GM12865 (cell line): ENCODE measurements at regions not wholly inside any gene's neighbourhood (a gene's known extent, or its start where the extent isn't known, plus 50 kb on each side); places are given as distances from the start of the nearest gene placed in this dataset.
A peak's percentile ranks its signal among the peaks of the same experiment; 100 is the strongest.

ENCODE experiments used
- DNase-seq: peaks from one replicate; pipeline ENCODE4 v3.0.0; 2010; ENCODE audit warnings: low read depth
- H3K4me3 ChIP-seq: 2 replicates; pipeline ENCODE4 v1.5.1; 2011; ENCODE audit warnings: mild to moderate bottlenecking, low read depth, low read length, control low read depth
- CTCF ChIP-seq: IDR thresholded peaks from 2 replicates; pipeline ENCODE4 v1.5.1; 2011; ENCODE audit warnings: low read length, control low read depth, low read depth, inconsistent platforms; ENCODE audit not compliant: insufficient read depth; ENCODE audit errors: missing control alignments

DNA sequence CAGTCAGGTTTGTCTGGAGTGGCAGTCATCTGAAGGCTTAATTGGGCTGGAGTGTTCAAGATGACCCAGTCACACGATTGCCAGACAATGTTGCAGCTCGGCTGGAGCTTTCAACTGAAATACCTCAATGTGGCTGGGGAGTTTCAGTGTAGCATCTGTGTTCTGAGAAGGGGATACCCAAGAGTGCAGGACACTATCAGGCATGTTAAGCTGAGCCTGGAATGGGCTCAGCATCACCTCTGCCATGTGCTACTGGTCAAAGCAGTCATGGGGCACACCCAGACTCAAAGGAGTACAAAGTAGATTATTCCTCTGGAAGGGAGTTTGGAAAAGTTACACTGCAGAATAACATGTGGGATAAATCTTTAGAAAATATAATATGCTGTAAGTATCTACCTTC, 363.9 kb downstream of the KIF16B start:
- H3K4me3 ChIP-seq, result no peak overlapping the region
- peak; percentile 26 for DNase-seq
- no peak for TF ChIP-seq CTCF

DNA sequence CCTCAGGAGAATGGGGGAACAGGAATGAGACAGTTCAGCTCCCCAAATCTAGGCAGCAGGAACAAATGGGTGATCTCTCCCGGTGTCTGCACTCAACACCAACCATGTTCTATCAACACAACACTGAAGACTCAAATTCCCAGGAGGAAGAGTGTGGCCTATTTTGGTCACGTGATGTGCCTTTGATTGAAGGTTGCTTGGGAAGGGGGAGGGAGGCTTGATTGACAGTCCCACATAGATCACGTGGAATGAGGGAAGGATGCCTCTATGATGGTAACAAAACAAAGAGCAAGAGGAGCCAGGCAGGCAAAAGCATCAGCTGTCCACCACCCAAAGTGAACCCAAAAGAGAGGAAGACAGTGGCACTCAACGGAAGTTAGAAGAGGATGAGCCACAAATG, 364.8 kb downstream of the KIF16B start:
- TF ChIP-seq CTCF, result no peak
- H3K4me3 ChIP-seq, result no peak overlapping the region
- DNase-seq, result no peak

DNA sequence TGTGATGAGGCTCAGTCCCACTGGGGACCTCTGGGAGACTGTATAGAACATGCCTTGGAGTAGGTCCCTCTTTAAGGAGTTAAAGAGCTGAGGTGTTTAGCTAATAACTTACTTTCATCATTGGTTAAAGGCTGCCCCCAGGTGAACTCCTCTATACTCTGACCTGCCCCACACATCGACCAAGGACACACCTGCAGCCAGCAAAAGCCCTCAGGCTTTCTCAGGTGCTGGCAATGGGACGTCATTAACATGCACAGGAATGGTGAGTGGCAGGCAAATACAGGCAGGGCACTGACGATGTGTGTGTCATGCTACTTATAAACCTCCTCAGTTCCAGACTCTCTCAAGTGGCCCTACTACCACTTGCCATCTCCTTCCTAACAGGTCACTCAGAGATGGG, 366.4 kb downstream of the KIF16B start:
- TF ChIP-seq CTCF, result no peak
- no peak overlapping the region for H3K4me3 ChIP-seq
- DNase-seq, result no peak

DNA sequence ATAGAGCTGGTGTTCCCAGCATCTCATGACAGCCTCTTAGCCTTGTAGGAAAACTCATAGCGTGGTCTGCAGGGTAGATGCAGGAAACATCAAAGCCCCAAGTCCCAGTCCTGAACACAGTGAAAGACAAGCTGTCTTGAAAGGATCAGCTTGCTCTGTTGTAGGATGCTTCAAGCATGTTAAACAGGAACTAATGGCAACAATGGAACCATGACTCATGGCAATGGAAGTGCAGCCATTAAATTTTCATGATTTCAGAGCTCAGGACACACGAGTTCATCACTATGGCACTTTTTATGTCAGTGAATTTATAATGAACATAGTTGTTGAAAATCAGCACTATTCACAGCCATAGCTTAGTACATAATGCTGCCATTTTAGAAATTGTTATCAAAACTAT, 367.7 kb downstream of the KIF16B start:
- TF ChIP-seq CTCF, result no peak
- DNase-seq, result no peak
- no peak overlapping the region for H3K4me3 ChIP-seq

DNA sequence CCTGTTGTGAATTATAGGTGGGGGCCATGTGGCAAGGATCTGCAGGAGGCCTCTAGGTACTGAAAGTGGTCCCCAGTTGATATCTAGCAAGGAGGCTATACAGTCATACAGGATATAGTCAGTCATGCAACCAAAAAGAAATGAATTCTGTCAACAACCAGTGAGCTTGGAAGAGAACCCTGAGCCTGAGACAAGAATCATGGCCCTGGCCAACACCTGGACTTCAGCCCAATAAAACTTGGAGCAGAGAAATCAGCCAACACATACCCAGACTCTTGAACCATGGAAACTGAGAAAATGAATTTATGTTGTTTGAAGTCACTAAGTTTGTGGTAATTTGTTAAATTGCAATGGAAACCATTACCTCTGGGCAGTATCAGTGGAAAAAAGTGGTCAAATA, 370.2 kb downstream of the KIF16B start:
- no peak for TF ChIP-seq CTCF
- no peak overlapping the region for H3K4me3 ChIP-seq
- DNase-seq, result no peak

- no peak for DNase-seq
- TF ChIP-seq CTCF, result no peak
- H3K4me3 ChIP-seq, result no peak overlapping the region
Measured at GRCh38 chr20:16201191-16201590, 372.1 kb downstream of the KIF16B start.

DNA sequence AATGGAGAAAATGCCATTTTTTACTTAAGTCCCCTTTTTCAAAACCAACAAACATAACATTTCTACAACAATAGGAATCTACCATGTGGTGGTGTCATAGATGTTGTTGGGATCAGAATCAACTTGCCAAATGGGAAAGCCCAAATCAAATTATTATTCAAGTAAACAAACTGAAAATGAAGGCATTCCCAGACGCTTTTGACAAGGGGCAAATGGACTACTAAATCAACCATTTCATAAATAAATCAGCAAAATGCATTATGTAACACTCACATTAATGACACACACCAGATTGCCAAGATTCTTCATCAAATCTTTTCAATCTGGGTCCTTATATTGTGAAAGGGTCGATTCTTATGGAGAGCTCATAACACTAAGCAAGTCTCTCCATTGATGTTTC, 375.6 kb downstream of the KIF16B start:
- H3K4me3 ChIP-seq, result no peak overlapping the region
- no peak for TF ChIP-seq CTCF
- no peak for DNase-seq
